K562 (cell line): ENCODE measurements at regions not wholly inside any gene's neighbourhood (a gene's known extent, or its start where the extent isn't known, plus 50 kb on each side); places are given as distances from the start of the nearest gene placed in this dataset.

ENCODE experiments used
- ATAC-seq: fragments of 200-7000 bp; cut with Tn5 transposase; 3 replicates; pipeline ENCODE4 v1.9.1; 2020; ENCODE audit warnings: moderate library complexity
- BruUV-seq: library from RNA; stranded (reverse); fragments of 400-500 nt; replicated peaks from 2 replicates; lab custom pipeline; 2021; lab: Mats Ljungman, UMichigan
- CTCF ChIA-PET: fragments of 300-600 bp; formaldehyde crosslinking; extraction: SDS; loops from one replicate; lab custom pipeline; 2021; ENCODE audit warnings: low intra/inter-chr PET ratio; lab: Yijun Ruan, JAX
- POLR2A ChIA-PET: fragments of 300-600, 350-650 bp; sonication (Branson Sonifier 250); formaldehyde crosslinking; extraction: SDS; loops from one replicate; lab custom pipeline; 2021; ENCODE audit warnings: antibody characterized with exemption, inconsistent platforms; lab: Yijun Ruan, JAX
- DNase-seq, 4 experiments: peaks; one replicate each; pipeline versions ENCODE4 v3.0.0 to v3.0.0-alpha.2; 2011 to 2018; ENCODE audit warnings: low spot score in 3 of 4, mixed read lengths in 3 of 4; ENCODE audit errors: extremely low read depth in 1 of 4
- FAIRE-seq: peaks from 2 replicates; lab custom pipeline; 2011; peaks lifted over from hg19 to GRCh38; lab: Jason Lieb, UNC
- H2AFZ ChIP-seq: 2 replicates; pipeline ENCODE4 v1.6.0; 2011; ENCODE audit warnings: low read depth, low read length, control low read depth, inconsistent platforms
- H3K27ac ChIP-seq: fragments of 200-600 bp; 3 replicates; pipeline ENCODE4 v1.8.0; 2011; ENCODE audit warnings: low read depth, mild to moderate bottlenecking, control low read depth, inconsistent platforms, low read length, moderate library complexity, mixed read lengths; ENCODE audit errors: extremely low read depth
- H3K27me3 ChIP-seq, 2 experiments: fragments of 300-600 bp in 1 of 2; 2 replicates in 1 of 2; 3 replicates in 1 of 2; pipeline versions ENCODE4 v1.6.0 to v1.8.0; 2011; ENCODE audit warnings: inconsistent platforms in 2 of 2, low read length in 2 of 2, mild to moderate bottlenecking in 1 of 2, mixed read lengths in 1 of 2, moderate library complexity in 1 of 2; ENCODE audit not compliant: control insufficient read depth in 2 of 2, insufficient read depth in 2 of 2
- H3K36me3 ChIP-seq: fragments of 300-600 bp; 3 replicates; pipeline ENCODE4 v1.8.0; 2011; ENCODE audit warnings: mild to moderate bottlenecking, low read length, inconsistent platforms; ENCODE audit not compliant: control insufficient read depth, insufficient read depth
- H3K4me1 ChIP-seq, 2 experiments: fragments of 200-600 bp in 1 of 2; replicated peaks in 1 of 2; 2 replicates in 1 of 2; 3 replicates in 1 of 2; pipeline versions ENCODE4 v1.5.1 to v1.8.0; 2011; ENCODE audit warnings: inconsistent platforms in 2 of 2, low read length in 2 of 2, mild to moderate bottlenecking in 1 of 2, mixed read lengths in 1 of 2, moderate library complexity in 1 of 2; ENCODE audit not compliant: control insufficient read depth in 2 of 2, insufficient read depth in 2 of 2
- H3K4me2 ChIP-seq: 2 replicates; pipeline ENCODE4 v1.6.1; 2011; ENCODE audit warnings: low read length, control low read depth, inconsistent platforms, mixed read lengths; ENCODE audit not compliant: insufficient read depth
- H3K4me3 ChIP-seq: fragments of 200-600 bp; sonication (generic), shearing (Covaris generic); 2 replicates; pipeline ENCODE4 v1.5.1; 2016; ENCODE audit warnings: control low read depth, inconsistent platforms
- H3K79me2 ChIP-seq: fragments of 200-600 bp; 3 replicates; pipeline ENCODE4 v1.8.0; 2011; ENCODE audit warnings: low read length, inconsistent platforms; ENCODE audit not compliant: control insufficient read depth, insufficient read depth
- H3K9ac ChIP-seq, 2 experiments: 2 replicates each; pipeline versions ENCODE4 v1.6.0 to v1.6.1; 2011; ENCODE audit warnings: low read depth in 2 of 2, low read length in 2 of 2, control low read depth in 1 of 2, inconsistent platforms in 1 of 2, mild to moderate bottlenecking in 1 of 2, mixed read lengths in 1 of 2; ENCODE audit not compliant: insufficient read depth in 1 of 2
- H3K9me1 ChIP-seq: one replicate; pipeline ENCODE4 v1.6.0; 2011; ENCODE audit warnings: inconsistent platforms, mild to moderate bottlenecking, low read length, moderate library complexity; ENCODE audit not compliant: control insufficient read depth, insufficient read depth
- H3K9me3 ChIP-seq: replicated peaks from 2 replicates; pipeline ENCODE4 v1.5.1; 2011; ENCODE audit warnings: low read depth, low read length, inconsistent platforms; ENCODE audit not compliant: control insufficient read depth, insufficient read depth
- H4K20me1 ChIP-seq: replicated peaks from 2 replicates; pipeline ENCODE4 v1.6.1; 2011; ENCODE audit warnings: low read length, inconsistent platforms, mixed read lengths; ENCODE audit not compliant: control insufficient read depth, insufficient read depth
- CTBP1 ChIP-seq: fragments of 450-650 bp; IDR thresholded peaks from 2 replicates; pipeline ENCODE4 v1.6.1; 2016; ENCODE audit warnings: borderline replicate concordance
- DMBX1 ChIP-seq: fragments of 250-450 bp; sonication (Bioruptor Pico); IDR thresholded peaks from 2 replicates; pipeline ENCODE4 v1.8.0; 2022; ENCODE audit warnings: inconsistent platforms, mild to moderate bottlenecking, moderate library complexity, borderline replicate concordance
- GABPB2 ChIP-seq: fragments of 250-450 bp; sonication (Bioruptor Pico); conservative IDR thresholded peaks from 2 replicates; pipeline ENCODE4 v1.5.1; 2021; ENCODE audit warnings: mild to moderate bottlenecking
- IRF2 ChIP-seq: sonication (generic); formaldehyde crosslinking; IDR thresholded peaks from 2 replicates; pipeline ENCODE4 v1.8.1; 2022; ENCODE audit warnings: mild to moderate bottlenecking, missing genetic modification reagents
- MTA3 ChIP-seq: fragments of 450-650 bp; formaldehyde crosslinking; IDR thresholded peaks from 2 replicates; pipeline ENCODE4 v1.6.1; 2017; ENCODE audit warnings: mild to moderate bottlenecking, borderline replicate concordance
- MYBL2 ChIP-seq, 2 experiments: fragments of 450-650 bp in 1 of 2; sonication (generic) in 1 of 2; formaldehyde crosslinking in 1 of 2; IDR thresholded peaks; 2 replicates each; pipeline versions ENCODE4 v1.6.1 to v1.8.1; 2017 to 2022; ENCODE audit warnings: borderline replicate concordance in 1 of 2, inconsistent platforms in 1 of 2, low read depth in 1 of 2, mild to moderate bottlenecking in 1 of 2, missing genetic modification reagents in 1 of 2, moderate library complexity in 1 of 2
- PHF21A ChIP-seq: fragments of 450-650 bp; IDR thresholded peaks from 2 replicates; pipeline ENCODE4 v1.6.1; 2017; ENCODE audit warnings: low read depth, borderline replicate concordance
- PHTF2 ChIP-seq: fragments of 250-450 bp; sonication (Bioruptor Pico); IDR thresholded peaks from 2 replicates; pipeline ENCODE4 v1.5.0; 2021; ENCODE audit warnings: mild to moderate bottlenecking
- POLR2B ChIP-seq: fragments of 450-650 bp; IDR thresholded peaks from 2 replicates; pipeline ENCODE4 v1.6.1; 2018; ENCODE audit warnings: low read depth; ENCODE audit not compliant: partially characterized antibody
- PYGO2 ChIP-seq: fragments of 450-650 bp; IDR thresholded peaks from 2 replicates; pipeline ENCODE4 v1.6.1; 2016; ENCODE audit warnings: mild to moderate bottlenecking, missing genetic modification characterization, moderate library complexity, missing compliant biosample characterization
- RHOXF2B ChIP-seq: fragments of 250-450 bp; sonication (Bioruptor Pico); conservative IDR thresholded peaks from 2 replicates; pipeline ENCODE4 v1.5.1; 2021
- SOX6 ChIP-seq: fragments of 450-650 bp; IDR thresholded peaks from 2 replicates; pipeline ENCODE4 v1.6.1; 2014; ENCODE audit warnings: mild to moderate bottlenecking
- ZC3H4 ChIP-seq: sonication (generic); formaldehyde crosslinking; IDR thresholded peaks from 2 replicates; pipeline ENCODE4 v1.9.0; 2021; ENCODE audit warnings: missing genetic modification reagents, borderline replicate concordance
- ZFP30 ChIP-seq: fragments of 250-450 bp; sonication (Bioruptor Pico); IDR thresholded peaks from 2 replicates; pipeline ENCODE4 v1.8.0; 2022; ENCODE audit warnings: moderate library complexity, mild to moderate bottlenecking, inconsistent platforms, borderline replicate concordance
- ZNF354B ChIP-seq: fragments of 250-450 bp; sonication (Bioruptor Pico); IDR thresholded peaks from 2 replicates; pipeline ENCODE4 v1.4.0; 2020
- ZNF41 ChIP-seq: fragments of 250-450 bp; sonication (Bioruptor Pico); conservative IDR thresholded peaks from 2 replicates; pipeline ENCODE4 v1.4.0; 2020; ENCODE audit warnings: mild to moderate bottlenecking
- WGBS: fragments of 100-300 bp; shearing (Covaris generic); methylation state at CpG from one replicate; pipeline ENCODE4 v1.1.6; 2016; ENCODE audit warnings: low coverage, mixed read lengths; ENCODE audit not compliant: insufficient coverage; ENCODE audit errors: missing lambda C conversion rate; 5-methylcytosine and 5-hydroxymethylcytosine counted together
- in situ Hi-C: fragments of 300-500 bp; cut with MboI; formaldehyde crosslinking; loops from 4 replicates; pipeline ENCODE4 v1.15.0; 2018; ENCODE audit warnings: inconsistent platforms, mixed read lengths
- intact Hi-C: fragments of 100-400 bp; cut with micrococcal nuclease; formaldehyde crosslinking; loops from 2 replicates; pipeline ENCODE4 v1.14.2; 2022
- TF ChIP-seq, protein P1 (sequence below): sonication (generic); formaldehyde crosslinking; IDR thresholded peaks from 2 replicates; pipeline ENCODE4 v1.8.0; 2022; ENCODE audit warnings: mild to moderate bottlenecking, missing genetic modification reagents
- TF ChIP-seq, protein P2 (sequence below): sonication (generic); formaldehyde crosslinking; IDR thresholded peaks from 2 replicates; pipeline ENCODE4 v1.8.0; 2022; ENCODE audit warnings: mild to moderate bottlenecking, low read depth, missing genetic modification reagents
- TF ChIP-seq, protein P3 (sequence below), 2 experiments: fragments of 450-650 bp; IDR thresholded peaks; 2 replicates each; pipeline ENCODE4 v1.6.1; 2018; ENCODE audit warnings: mild to moderate bottlenecking in 2 of 2, low read depth in 1 of 2; ENCODE audit not compliant: partially characterized antibody in 2 of 2

DNA sequence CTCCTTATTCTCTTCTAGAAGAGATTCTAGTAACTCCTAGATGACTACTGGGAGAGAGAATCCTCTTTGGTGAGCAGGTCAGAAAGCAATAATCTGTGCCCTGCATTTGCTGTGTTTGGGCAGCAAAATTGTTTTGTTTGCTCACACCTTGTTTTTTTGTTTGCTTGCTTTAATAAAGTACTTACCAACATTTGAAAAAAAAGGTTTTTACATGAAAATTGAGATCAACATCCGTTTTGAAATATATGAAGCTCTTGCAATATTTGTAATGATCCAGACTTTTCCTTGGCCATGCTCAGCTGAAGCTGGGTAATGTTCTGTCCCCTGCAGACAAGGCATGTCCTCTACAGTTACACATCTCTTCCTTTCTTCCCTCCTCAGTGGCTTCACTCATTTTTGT, 62.2 kb downstream of the DIPK2A start:
- no peak overlapping the region for H3K4me2 ChIP-seq
- in situ Hi-C loops: no loop called here
- ATAC-seq (no peak), FAIRE-seq (no peak), DNase-seq (no peak)
- no peaks in the 10 kb centered on the region for H3K27me3 ChIP-seq
- H3K4me1 ChIP-seq: no peaks in the 10 kb centered on the region
- H3K27ac ChIP-seq: no peak overlapping the region
- H3K9me1 ChIP-seq: no peaks in the 10 kb centered on the region
- WGBS: 0% methylated on average over 1 of the region's 1 CpG
- H4K20me1 ChIP-seq: no peaks in the 10 kb centered on the region
- CTCF ChIA-PET: no interaction called here
- H3K9me3 ChIP-seq: no peaks in the 10 kb centered on the region
- H2AFZ ChIP-seq: no peak overlapping the region
- H3K9ac ChIP-seq: no peak overlapping the region
- no peaks in the 10 kb centered on the region for H3K79me2 ChIP-seq
- no peak overlapping the region for H3K4me3 ChIP-seq
- no peak for TF ChIP-seq ZFP30 (CRISPR knock-in tag)
- no peak for TF ChIP-seq POLR2B
- TF ChIP-seq ZC3H4 (CRISPR knock-in tag): no peak
- no peak for TF ChIP-seq MYBL2 (IDR thresholded peaks at IDR 0.05; ENCODE audit: low read depth)
- TF ChIP-seq MYBL2 (CRISPR knock-in tag; IDR thresholded peaks at IDR 0.05; ENCODE audit: borderline replicate concordance): no peak
- no peak for TF ChIP-seq ZNF41 (CRISPR knock-in tag)
- TF ChIP-seq, protein P1, sequence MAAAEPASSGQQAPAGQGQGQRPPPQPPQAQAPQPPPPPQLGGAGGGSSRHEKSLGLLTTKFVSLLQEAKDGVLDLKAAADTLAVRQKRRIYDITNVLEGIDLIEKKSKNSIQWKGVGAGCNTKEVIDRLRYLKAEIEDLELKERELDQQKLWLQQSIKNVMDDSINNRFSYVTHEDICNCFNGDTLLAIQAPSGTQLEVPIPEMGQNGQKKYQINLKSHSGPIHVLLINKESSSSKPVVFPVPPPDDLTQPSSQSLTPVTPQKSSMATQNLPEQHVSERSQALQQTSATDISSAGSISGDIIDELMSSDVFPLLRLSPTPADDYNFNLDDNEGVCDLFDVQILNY (CRISPR knock-in tag): no peak
- TF ChIP-seq ZNF354B (CRISPR knock-in tag): no peak
- TF ChIP-seq DMBX1 (CRISPR knock-in tag): no peak
- TF ChIP-seq SOX6: no peak
- no peak for TF ChIP-seq GABPB2 (CRISPR knock-in tag)
- no peak for TF ChIP-seq PYGO2 (tag)
- TF ChIP-seq, protein P2, sequence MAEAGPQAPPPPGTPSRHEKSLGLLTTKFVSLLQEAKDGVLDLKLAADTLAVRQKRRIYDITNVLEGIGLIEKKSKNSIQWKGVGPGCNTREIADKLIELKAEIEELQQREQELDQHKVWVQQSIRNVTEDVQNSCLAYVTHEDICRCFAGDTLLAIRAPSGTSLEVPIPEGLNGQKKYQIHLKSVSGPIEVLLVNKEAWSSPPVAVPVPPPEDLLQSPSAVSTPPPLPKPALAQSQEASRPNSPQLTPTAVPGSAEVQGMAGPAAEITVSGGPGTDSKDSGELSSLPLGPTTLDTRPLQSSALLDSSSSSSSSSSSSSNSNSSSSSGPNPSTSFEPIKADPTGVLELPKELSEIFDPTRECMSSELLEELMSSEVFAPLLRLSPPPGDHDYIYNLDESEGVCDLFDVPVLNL: no peak
- no peak for TF ChIP-seq RHOXF2B (CRISPR knock-in tag)
- no peak for TF ChIP-seq CTBP1
- TF ChIP-seq MTA3: no peak
- TF ChIP-seq PHTF2 (CRISPR knock-in tag): no peak
- TF ChIP-seq IRF2 (CRISPR knock-in tag): no peak
- no peak for TF ChIP-seq PHF21A
- TF ChIP-seq, protein P3, sequence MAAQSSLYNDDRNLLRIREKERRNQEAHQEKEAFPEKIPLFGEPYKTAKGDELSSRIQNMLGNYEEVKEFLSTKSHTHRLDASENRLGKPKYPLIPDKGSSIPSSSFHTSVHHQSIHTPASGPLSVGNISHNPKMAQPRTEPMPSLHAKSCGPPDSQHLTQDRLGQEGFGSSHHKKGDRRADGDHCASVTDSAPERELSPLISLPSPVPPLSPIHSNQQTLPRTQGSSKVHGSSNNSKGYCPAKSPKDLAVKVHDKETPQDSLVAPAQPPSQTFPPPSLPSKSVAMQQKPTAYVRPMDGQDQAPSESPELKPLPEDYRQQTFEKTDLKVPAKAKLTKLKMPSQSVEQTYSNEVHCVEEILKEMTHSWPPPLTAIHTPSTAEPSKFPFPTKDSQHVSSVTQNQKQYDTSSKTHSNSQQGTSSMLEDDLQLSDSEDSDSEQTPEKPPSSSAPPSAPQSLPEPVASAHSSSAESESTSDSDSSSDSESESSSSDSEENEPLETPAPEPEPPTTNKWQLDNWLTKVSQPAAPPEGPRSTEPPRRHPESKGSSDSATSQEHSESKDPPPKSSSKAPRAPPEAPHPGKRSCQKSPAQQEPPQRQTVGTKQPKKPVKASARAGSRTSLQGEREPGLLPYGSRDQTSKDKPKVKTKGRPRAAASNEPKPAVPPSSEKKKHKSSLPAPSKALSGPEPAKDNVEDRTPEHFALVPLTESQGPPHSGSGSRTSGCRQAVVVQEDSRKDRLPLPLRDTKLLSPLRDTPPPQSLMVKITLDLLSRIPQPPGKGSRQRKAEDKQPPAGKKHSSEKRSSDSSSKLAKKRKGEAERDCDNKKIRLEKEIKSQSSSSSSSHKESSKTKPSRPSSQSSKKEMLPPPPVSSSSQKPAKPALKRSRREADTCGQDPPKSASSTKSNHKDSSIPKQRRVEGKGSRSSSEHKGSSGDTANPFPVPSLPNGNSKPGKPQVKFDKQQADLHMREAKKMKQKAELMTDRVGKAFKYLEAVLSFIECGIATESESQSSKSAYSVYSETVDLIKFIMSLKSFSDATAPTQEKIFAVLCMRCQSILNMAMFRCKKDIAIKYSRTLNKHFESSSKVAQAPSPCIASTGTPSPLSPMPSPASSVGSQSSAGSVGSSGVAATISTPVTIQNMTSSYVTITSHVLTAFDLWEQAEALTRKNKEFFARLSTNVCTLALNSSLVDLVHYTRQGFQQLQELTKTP (IDR thresholded peaks at IDR 0.05; ENCODE audit: low read depth in 1 of 2, partially characterized antibody in 2 of 2): no peak
- H3K36me3 ChIP-seq: no peaks in the 10 kb centered on the region
- intact Hi-C loops: no loop called here
- BruUV-seq: no TSS peak
- POLR2A ChIA-PET: interaction anchor here (0.9 kb wide), 1 partner anchor 142 kb away, joined by 3 read pairs; no protein-coding TSS in a partner anchor
